ENCODE measurements at regions not wholly inside any gene's neighbourhood (a gene's known extent, or its start where the extent isn't known, plus 50 kb on each side); places are given as distances from the start of the nearest gene placed in this dataset.

DNA sequence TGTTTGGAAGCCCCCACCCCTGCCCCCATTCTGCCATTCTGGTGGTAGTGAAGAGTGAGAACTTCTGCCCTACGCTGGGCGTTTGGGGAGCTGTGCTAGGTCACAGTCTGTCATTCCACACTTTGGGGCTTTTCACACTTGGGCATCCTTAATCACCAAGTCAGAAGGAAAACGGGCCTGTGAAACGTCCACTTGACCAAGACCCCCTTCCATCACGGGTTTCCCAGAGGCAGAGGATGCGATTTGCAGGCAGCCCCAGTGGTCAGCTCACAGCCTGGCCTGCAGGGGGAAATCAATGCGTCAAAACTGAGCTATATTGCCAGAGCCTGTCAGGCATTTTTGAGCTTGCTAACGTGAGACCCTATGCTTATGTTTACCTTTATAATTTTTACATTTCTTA lies 663.3 kb upstream of the MGMT start:
- ATAC-seq: no peak
- intact Hi-C loops (cut with DNase I): no loop called here
- DNase-seq: no peak
- no peaks in the 10 kb centered on the region for H3K9me3 ChIP-seq
- no peak overlapping the region for H3K27ac ChIP-seq
- no peaks in the 10 kb centered on the region for H3K27me3 ChIP-seq
- H3K4me1 ChIP-seq: no peaks in the 10 kb centered on the region
- H3K4me3 ChIP-seq: no peak overlapping the region
- H3K36me3 ChIP-seq: no peaks in the 10 kb centered on the region
- TF ChIP-seq, protein P1, sequence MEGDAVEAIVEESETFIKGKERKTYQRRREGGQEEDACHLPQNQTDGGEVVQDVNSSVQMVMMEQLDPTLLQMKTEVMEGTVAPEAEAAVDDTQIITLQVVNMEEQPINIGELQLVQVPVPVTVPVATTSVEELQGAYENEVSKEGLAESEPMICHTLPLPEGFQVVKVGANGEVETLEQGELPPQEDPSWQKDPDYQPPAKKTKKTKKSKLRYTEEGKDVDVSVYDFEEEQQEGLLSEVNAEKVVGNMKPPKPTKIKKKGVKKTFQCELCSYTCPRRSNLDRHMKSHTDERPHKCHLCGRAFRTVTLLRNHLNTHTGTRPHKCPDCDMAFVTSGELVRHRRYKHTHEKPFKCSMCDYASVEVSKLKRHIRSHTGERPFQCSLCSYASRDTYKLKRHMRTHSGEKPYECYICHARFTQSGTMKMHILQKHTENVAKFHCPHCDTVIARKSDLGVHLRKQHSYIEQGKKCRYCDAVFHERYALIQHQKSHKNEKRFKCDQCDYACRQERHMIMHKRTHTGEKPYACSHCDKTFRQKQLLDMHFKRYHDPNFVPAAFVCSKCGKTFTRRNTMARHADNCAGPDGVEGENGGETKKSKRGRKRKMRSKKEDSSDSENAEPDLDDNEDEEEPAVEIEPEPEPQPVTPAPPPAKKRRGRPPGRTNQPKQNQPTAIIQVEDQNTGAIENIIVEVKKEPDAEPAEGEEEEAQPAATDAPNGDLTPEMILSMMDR (IDR thresholded peaks at IDR 0.05): no peak

DNA sequence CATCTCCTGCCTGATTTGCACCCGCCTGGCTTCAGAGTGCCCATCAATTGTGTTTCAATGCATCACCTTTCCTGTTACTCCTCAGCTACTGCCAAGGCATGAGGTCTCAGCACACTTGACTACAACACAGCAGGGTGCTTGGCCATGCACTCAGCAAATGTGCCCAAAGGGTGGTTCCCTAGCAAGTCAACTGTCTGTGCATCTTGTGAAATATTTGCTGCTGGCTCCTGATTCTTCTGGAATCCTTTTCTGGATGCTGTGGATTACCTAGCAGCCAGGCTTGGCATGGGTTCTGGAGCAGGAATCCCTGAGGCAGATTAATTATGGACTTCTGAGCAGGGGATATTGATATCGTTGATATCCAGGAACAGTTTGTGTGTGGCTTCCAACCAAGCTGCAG lies 662.6 kb upstream of the MGMT start:
- TF ChIP-seq, protein P1 (IDR thresholded peaks at IDR 0.05): no peak
- intact Hi-C loops (cut with DNase I): no loop called here
- Histone ChIP-seq H3K27ac (no peak overlapping the region), H3K36me3 (no peaks in the 10 kb centered on the region), H3K9me3 (no peaks in the 10 kb centered on the region), H3K4me1 (no peaks in the 10 kb centered on the region), H3K4me3 (no peak overlapping the region), H3K27me3 (no peaks in the 10 kb centered on the region)
- ATAC-seq (no peak), DNase-seq (no peak)

DNA sequence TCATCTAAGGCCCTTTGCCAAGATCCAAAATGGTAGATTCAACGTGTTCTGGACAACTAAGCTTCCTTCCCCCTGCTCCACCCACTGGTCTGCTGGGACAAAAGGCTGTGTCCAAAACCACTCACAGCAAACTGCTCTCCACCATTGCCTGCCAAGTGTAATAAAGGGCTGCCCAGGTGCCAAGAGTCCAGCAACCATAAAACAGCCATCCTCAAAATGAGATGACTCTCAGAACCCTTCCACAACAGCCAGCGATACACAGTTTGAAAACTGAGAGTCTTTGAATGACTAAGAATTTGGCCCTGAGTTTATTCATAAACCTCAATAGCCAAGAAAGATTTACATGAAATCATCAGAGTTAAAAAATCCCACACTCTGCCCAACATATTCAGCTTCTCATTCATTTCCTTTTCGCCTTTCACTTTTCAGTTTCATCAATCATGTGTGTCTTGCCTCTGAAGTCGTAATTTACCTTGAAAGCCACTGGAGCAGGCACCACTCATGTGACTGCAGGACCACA lies 658.1 kb upstream of the MGMT start:
- Histone ChIP-seq H3K36me3 (no peaks in the 10 kb centered on the region), H3K27me3 (no peaks in the 10 kb centered on the region), H3K27ac (no peak overlapping the region), H3K9me3 (no peaks in the 10 kb centered on the region), H3K4me1 (no peaks in the 10 kb centered on the region), H3K4me3 (no peak overlapping the region)
- intact Hi-C loops (cut with DNase I): no loop called here
- TF ChIP-seq, protein P1 (IDR thresholded peaks at IDR 0.05): no peak
- DNase-seq (no peak), ATAC-seq (no peak)

DNA sequence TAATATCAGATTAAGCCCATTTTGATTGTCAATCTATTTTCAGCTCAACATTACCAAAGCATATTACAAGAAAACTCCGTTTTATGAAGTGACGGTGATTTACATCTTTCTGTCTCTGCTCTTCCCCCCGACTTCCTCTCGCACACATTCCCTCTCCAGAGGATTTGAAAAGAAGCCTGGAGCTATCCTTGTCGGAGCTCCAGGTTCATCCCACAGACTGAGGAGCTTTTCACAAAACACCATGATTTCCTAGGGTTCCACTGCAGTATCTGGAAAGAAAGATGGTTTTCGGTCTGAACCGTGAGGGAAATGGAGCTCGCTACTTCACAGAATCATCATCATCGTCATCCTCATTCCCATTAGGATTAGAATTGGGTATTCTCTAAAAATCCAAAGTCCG lies 655.5 kb upstream of the MGMT start:
- Histone ChIP-seq H3K4me1 (no peaks in the 10 kb centered on the region), H3K27ac (no peak overlapping the region), H3K4me3 (no peak overlapping the region), H3K27me3 (no peaks in the 10 kb centered on the region), H3K9me3 (no peaks in the 10 kb centered on the region), H3K36me3 (no peaks in the 10 kb centered on the region)
- TF ChIP-seq, protein P1 (IDR thresholded peaks at IDR 0.05): no peak
- intact Hi-C loops (cut with DNase I): no loop called here
- DNase-seq: no peak
- no peak for ATAC-seq

DNA sequence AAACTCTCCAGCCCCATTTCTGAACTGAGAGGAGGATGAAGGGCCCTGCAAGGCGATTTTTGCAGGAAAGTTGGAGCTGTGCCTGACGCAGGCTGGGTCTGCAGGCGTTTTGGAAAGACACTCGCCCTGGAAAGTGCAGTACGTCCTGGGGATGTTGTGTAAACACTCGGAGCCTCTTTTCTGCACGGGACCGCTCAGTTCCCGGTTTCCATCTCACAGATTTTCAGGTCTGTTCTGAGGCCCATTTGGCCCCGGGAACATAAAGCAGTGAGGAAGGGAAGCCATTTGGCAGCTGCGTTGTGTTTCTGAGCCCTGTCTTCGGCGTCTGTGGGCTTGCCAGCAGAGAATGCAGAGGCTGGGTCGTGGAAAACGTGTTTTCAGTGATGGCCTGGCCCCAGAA lies 655.0 kb upstream of the MGMT start:
- intact Hi-C loops (cut with DNase I): no loop called here
- Histone ChIP-seq H3K36me3 (no peaks in the 10 kb centered on the region), H3K4me1 (no peaks in the 10 kb centered on the region), H3K27ac (no peak overlapping the region), H3K27me3 (no peaks in the 10 kb centered on the region), H3K9me3 (no peaks in the 10 kb centered on the region), H3K4me3 (no peak overlapping the region)
- DNase-seq: no peak
- no peak for ATAC-seq
- TF ChIP-seq, protein P1 (IDR thresholded peaks at IDR 0.05): no peak

DNA sequence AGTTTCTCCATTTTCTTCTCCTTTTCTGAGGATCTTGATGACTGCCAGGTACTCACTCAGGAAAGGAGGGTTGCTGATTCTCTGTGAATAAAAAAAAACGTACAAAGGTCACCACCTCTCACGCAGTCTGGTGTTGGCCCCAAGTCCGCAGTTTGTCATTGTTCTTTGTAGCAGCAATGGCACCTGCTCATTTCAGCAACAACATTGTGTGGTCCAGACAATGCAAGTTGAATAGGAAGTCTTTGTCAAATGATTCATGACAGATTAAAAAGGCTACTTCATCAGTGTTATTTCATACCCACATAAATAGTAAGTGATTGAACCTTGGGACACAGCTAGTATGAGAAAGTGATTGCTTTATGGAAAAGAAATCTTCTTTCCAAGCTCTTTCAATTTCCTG lies 653.5 kb upstream of the MGMT start:
- no peaks in the 10 kb centered on the region for H3K9me3 ChIP-seq
- intact Hi-C loops (cut with DNase I): no loop called here

More for the DNA sequence above, 653.5 kb upstream of the MGMT start:
- H3K4me1 ChIP-seq: no peaks in the 10 kb centered on the region
- ATAC-seq (no peak), DNase-seq (no peak)
- no peak overlapping the region for H3K4me3 ChIP-seq
- no peaks in the 10 kb centered on the region for H3K36me3 ChIP-seq
- no peak overlapping the region for H3K27ac ChIP-seq
- no peaks in the 10 kb centered on the region for H3K27me3 ChIP-seq
- TF ChIP-seq, protein P1 (IDR thresholded peaks at IDR 0.05): no peak
